Neural progenitor cell (in vitro differentiated cells): ENCODE measurements at regions not wholly inside any gene's neighbourhood (a gene's known extent, or its start where the extent isn't known, plus 50 kb on each side); places are given as distances from the start of the nearest gene placed in this dataset.

Experiments
- CTCF ChIP-seq: fragments of 200-600 bp; sonication (generic); IDR thresholded peaks from 2 replicates; pipeline ENCODE4 v1.5.1; 2017; ENCODE audit warnings: antibody characterized with exemption, mild to moderate bottlenecking
- EZH2 ChIP-seq: fragments of 200-600 bp; sonication (generic); IDR thresholded peaks from 2 replicates; pipeline ENCODE4 v1.6.1; 2017; ENCODE audit warnings: antibody characterized with exemption, mild to moderate bottlenecking, moderate library complexity

GRCh38 chr2:150284116-150284515, 203.4 kb downstream of the RND3 start:
- TF ChIP-seq CTCF (no peak), EZH2 (no peak)
